HG03342 (cell line): ENCODE measurements at regions not wholly inside any gene's neighbourhood (a gene's known extent, or its start where the extent isn't known, plus 50 kb on each side); places are given as distances from the start of the nearest gene placed in this dataset.

Source experiments
- ATAC-seq: cut with Tn5 transposase; IDR thresholded peaks from one replicate; pipeline ENCODE4 v1.9.1; 2021; ENCODE audit warnings: mild to moderate bottlenecking, moderate library complexity; ENCODE audit not compliant: unreplicated experiment

- no peak for ATAC-seq
Measured at GRCh38 chr11:115736146-115736545, 231.9 kb upstream of the CADM1 start.

DNA sequence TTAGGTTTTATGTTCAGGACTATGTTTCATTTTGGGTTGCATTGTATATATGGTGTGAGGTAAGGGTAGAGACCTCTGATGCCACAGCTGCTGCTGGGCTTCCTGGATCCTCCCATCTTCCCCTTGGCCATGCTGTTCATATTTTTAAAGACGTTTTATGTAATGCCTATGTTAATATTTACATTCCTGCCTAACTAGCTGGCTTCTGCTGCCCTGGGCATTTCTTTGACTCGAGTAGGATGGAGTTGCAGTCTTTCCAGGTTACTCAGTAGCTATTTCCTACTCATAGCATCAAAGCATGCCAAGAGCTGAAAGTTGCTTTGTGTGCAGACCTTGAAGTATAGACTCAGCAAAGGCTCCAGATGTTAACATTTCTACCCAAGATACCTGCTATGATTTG is 220.5 kb upstream of the CADM1 start:
- no peak for ATAC-seq

DNA sequence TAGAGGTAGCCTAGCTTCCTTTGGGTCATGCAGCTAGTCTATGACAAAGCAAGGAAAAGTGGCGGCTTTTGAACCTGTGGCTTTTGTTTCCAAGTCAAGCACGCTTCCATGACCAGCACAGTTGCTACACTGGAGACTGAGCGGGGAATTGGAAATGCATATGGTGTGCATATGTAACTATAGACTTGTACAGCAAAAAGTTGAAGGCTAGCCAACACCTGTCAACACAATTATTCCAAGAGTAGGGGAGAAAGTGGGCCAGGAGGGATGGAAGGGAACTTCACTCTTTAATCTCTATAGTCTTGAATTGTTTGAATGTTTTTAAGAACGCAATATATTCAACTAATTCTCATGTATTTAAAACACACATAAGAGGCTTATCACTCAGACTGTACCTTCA is 218.5 kb upstream of the CADM1 start:
- no peak for ATAC-seq

DNA sequence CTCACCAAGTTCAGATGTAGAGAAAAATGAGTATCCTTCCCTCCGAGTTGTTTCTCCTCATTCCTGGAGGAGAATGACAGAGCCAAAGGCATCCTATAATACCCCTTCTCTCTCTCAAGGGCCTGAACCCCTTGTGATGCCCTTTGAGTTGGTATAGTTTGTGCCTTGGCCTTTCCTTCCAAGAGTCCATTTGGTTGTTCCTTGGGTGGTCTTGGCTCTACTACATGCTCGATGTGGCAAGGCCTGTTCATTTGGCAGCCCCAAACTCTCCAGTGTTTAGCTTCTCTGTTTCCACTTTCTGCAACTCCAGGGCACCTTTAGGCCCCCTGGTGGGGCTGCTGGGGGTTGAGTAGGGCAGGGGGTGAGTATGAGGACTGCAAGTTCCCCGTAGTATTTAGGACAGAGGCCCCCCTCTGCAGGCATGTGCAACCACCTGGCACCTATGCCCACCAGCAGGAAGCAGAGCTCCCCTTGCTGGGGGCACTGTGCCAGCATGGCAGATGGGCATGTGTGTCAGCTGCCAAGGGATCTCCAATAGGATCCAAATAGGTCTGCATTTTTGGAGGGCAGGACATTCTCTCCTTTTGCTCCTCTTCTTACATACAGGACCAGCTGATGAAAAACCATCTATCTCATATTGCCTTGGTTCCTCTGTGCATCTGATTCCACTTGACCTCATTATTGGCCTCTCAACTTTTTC is 217.2 kb upstream of the CADM1 start:
- ATAC-seq, result no peak

- no peak for ATAC-seq
Measured at GRCh38 chr11:115720602-115721245, 216.5 kb upstream of the CADM1 start.

DNA sequence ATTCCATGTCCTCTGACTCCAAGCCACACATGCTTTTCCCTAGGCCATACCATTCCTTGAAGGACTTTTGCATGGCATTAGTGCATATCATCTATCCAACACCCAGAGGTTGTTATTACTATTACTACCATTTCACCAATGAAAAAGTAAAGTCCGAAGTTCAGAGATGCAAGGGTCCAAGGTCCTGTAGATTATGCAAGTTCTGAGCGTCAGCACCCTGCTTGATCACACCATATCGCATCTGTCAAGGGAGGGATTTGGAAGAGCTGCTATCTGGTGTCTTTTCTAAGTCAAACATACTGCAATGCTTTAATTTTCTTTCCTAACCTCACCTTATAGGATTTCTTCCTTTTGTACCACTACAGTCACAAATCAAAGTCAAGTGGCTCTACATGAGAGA is 214.7 kb upstream of the CADM1 start:
- ATAC-seq, result no peak

DNA sequence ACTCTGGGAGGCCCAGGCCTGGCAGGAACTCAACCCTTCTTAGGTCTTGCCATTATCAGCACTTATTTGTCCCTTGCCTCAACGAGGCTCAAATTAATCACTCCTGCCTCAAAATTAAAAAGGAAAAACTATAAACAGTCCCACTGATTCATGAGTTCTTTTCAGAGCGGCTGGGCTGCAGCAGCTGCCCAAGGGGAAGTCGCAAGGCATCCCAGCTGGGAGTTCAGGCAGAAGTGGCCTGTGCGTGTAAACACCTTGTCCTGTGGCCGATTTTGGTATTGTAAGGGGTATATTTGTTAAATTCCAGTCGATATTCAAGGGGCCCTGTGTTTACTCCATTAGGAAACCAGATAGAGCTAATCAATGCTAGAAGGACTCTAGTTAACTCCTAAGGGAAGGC is 213.9 kb upstream of the CADM1 start:
- ATAC-seq, result no peak

GRCh38 chr11:115716601-115717529 is 212.7 kb upstream of the CADM1 start:
- ATAC-seq, result no peak

- no peak for ATAC-seq
Measured at GRCh38 chr11:115716080-115716479, 211.9 kb upstream of the CADM1 start.

GRCh38 chr11:115715251-115715770 is 211.1 kb upstream of the CADM1 start:
- no peak for ATAC-seq

GRCh38 chr11:115712296-115712695 is 208.1 kb upstream of the CADM1 start:
- ATAC-seq, result no peak

- no peak for ATAC-seq
Measured at GRCh38 chr11:115710980-115711379, 206.8 kb upstream of the CADM1 start.

GRCh38 chr11:115710426-115710825 is 206.2 kb upstream of the CADM1 start:
- ATAC-seq, result no peak

- no peak for ATAC-seq
Measured at GRCh38 chr11:115709297-115709696, 205.1 kb upstream of the CADM1 start.

- ATAC-seq, result no peak
Measured at GRCh38 chr11:115707180-115707905, 203.1 kb upstream of the CADM1 start.

DNA sequence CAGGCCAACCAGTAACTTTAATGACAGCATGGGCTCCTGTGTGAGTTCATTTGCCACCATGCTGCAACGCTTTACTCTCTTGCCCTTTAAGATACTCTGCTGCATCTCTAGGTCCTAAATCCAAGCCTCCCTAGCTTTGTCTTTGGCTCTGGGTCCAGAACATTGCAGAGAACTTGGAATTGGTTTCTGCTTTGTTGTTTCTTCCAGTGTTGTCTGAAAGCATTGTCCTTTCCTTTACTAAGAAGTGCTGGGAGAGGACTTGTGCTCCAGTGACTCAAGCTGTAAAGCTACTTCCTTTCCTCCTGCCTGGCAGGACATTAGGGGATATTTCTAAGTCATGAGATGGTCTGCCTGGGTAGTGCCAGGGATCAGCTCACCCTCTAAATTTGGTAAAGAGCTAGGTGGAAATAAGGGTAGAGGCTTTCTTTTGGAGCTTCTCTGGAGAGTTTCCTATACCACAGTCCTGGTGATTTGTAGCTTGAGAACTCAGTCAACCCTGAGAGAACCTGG is 202.5 kb upstream of the CADM1 start:
- no peak for ATAC-seq

GRCh38 chr11:115705200-115705599 is 201.0 kb upstream of the CADM1 start:
- no peak for ATAC-seq

DNA sequence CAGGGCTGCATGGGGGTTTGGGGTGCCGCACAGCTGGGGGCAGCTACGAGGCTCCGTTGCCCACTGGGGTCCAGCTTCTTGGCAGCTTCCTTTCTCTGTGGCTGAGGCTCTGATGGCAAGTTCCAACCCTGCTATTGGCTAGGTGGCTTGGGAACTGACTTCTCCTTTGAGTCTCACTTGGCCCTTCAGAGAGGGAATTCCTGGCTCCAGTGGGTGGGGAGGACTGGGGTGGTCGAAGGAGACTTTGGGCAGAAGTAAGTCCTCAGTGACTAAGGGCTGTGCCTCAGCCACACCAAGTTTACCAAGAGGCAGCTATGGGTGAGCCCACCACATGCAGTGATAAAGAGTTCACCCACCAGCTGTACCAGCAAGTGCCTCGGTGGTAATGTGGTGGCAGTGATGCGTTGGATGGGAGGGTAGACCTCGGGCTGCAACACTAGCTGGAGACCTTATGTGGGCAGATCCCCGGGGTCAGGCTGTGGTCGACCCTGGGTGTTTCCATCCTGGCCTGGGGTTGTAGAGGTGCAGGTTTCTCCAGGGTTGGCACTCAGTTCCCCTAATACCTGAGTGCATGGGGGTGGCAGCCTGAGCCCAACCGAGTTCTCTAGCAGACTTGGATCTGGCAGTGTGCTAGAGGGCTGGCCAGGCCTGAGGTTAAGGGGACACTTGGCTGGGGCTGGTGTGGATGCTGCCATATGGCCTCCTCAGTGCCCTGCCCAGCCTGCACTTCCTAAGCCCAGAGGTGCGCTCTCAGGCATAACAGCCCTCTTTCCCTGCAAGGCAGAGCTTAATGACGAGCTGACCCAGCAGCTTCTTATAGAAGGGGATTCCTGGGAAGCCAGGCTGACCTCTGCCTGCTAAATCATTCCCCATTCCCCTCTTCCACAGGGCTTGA is 197.0 kb upstream of the CADM1 start:
- ATAC-seq, result no peak

GRCh38 chr11:115700496-115700895 is 196.3 kb upstream of the CADM1 start:
- ATAC-seq, result no peak

- no peak for ATAC-seq
Measured at GRCh38 chr11:115699733-115700132, 195.5 kb upstream of the CADM1 start.
